Osteocyte (in vitro differentiated cells): ENCODE measurements at regions not wholly inside any gene's neighbourhood (a gene's known extent, or its start where the extent isn't known, plus 50 kb on each side); places are given as distances from the start of the nearest gene placed in this dataset.

ENCODE experiments used
- DNase-seq: peaks from one replicate; pipeline ENCODE4 v3.0.0; 2021; ENCODE audit warnings: mixed read lengths; ENCODE audit not compliant: unreplicated experiment; ENCODE audit errors: extremely low spot score
- H3K27ac Mint-ChIP-seq: one replicate; pipeline ENCODE4 v1.8.0; 2021; ENCODE audit warnings: mild to moderate bottlenecking, mixed read lengths; ENCODE audit not compliant: unreplicated experiment
- H3K27me3 Mint-ChIP-seq: one replicate; pipeline ENCODE4 v1.8.0; 2021; ENCODE audit warnings: mixed read lengths; ENCODE audit not compliant: unreplicated experiment
- H3K36me3 Mint-ChIP-seq: one replicate; pipeline ENCODE4 v1.8.0; 2021; ENCODE audit warnings: mixed read lengths; ENCODE audit not compliant: unreplicated experiment
- H3K4me1 Mint-ChIP-seq: one replicate; pipeline ENCODE4 v1.8.0; 2021; ENCODE audit warnings: mixed read lengths; ENCODE audit not compliant: unreplicated experiment
- H3K4me3 Mint-ChIP-seq: one replicate; pipeline ENCODE4 v1.8.0; 2021; ENCODE audit warnings: mild to moderate bottlenecking, moderate library complexity, mixed read lengths; ENCODE audit not compliant: unreplicated experiment
- H3K9me3 Mint-ChIP-seq: one replicate; pipeline ENCODE4 v1.8.0; 2021; ENCODE audit warnings: mixed read lengths; ENCODE audit not compliant: unreplicated experiment
- TF ChIP-seq, protein P1 (sequence below): fragments of 200-600 bp; sonication (generic); IDR thresholded peaks from 2 replicates; pipeline ENCODE4 v1.5.0; 2021; ENCODE audit warnings: antibody characterized with exemption, mild to moderate bottlenecking, moderate library complexity

DNA sequence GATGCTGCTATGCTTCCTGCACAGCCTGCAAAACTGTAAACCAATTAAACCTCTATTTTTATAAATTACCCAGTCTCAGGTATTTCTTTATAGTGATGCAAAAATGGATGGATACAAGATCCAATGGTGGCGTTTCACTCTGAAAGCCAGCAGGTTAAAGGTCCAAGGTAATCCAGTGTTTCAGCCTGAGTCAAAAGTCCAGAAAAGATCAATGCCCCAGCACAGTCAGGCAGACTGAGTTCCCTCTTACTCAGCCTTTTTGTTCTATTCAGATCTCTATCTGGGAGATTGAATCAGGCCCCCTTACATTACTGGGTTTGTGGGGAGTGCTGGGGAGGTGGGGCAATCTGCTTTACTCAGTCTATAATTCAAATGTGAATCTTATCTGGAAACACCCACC is 464.5 kb downstream of the GXYLT1 start:
- no peaks in the 10 kb centered on the region for H3K36me3 Mint-ChIP-seq
- TF ChIP-seq, protein P1, sequence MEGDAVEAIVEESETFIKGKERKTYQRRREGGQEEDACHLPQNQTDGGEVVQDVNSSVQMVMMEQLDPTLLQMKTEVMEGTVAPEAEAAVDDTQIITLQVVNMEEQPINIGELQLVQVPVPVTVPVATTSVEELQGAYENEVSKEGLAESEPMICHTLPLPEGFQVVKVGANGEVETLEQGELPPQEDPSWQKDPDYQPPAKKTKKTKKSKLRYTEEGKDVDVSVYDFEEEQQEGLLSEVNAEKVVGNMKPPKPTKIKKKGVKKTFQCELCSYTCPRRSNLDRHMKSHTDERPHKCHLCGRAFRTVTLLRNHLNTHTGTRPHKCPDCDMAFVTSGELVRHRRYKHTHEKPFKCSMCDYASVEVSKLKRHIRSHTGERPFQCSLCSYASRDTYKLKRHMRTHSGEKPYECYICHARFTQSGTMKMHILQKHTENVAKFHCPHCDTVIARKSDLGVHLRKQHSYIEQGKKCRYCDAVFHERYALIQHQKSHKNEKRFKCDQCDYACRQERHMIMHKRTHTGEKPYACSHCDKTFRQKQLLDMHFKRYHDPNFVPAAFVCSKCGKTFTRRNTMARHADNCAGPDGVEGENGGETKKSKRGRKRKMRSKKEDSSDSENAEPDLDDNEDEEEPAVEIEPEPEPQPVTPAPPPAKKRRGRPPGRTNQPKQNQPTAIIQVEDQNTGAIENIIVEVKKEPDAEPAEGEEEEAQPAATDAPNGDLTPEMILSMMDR: no peak
- H3K27ac Mint-ChIP-seq: no peak overlapping the region
- H3K4me3 Mint-ChIP-seq: no peak overlapping the region
- no peaks in the 10 kb centered on the region for H3K9me3 Mint-ChIP-seq
- H3K4me1 Mint-ChIP-seq: no peaks in the 10 kb centered on the region
- no peak for DNase-seq
- H3K27me3 Mint-ChIP-seq: no peaks in the 10 kb centered on the region

DNA sequence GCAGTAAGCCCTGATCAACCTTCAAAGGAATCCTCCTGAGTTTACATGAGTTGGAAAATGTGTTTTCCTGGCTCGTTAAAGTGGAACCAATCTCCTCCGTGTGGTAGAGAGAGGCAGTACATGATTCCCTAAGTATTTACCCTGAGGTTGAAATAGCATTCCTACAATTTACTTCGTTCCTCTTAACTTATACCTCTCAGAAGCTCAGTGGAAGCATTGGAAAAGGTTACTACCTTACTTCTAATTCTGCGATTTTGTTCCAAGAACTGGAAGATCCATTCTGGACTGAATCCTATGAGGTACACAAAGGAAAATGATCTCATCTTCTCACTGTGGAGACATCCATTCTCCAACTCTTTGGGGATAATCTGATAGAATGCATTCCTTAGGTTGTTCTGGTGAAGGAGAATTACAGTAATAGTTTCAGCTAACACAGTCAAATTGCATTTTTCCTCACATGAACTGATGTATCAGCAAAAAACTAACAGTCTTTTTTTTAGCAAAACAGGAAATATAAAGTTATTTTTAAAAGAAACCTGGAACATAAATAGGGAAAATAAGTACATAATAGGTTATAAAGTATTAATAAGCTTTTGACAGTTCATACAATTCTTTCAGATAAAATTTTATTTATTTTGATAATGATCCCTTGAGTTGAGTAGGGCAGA is 475.6 kb downstream of the PDZRN4 start:
- Mint-ChIP-seq H3K4me1 (no peaks in the 10 kb centered on the region), H3K27me3 (no peaks in the 10 kb centered on the region), H3K4me3 (no peak overlapping the region), H3K27ac (no peak overlapping the region), H3K9me3 (peaks cover 3% of the 10 kb centered on the region), H3K36me3 (no peaks in the 10 kb centered on the region)
- TF ChIP-seq, protein P1: peak; percentile 49
- no peak for DNase-seq

DNA sequence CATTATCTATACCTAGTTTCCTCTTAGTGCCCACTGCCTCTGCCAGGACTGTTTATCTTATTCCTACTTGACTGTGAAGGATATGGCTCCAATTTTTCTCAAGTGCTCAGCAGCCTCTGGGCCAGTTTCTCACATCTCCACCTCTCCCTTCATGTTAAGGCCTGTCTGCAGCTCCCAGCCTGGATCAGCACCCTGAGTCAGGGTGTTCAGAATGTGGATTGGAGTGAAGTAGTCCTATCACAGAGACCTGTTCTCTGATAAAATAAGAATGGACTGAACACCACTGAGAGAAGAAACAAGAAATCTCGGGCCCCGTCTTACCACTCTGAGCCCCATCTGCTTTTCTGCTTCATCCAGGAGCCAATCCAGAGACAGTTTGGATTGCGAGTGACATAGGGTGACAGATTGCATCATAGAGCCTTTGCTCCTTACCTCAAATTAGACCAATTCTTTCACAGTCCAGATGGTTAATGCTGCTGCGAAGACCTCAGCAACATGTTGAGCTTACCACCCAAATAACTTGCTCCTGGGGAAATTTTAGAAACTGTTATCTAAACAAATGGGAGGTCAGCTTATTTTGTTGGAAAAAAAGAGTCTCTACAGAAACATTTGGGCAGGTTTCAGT is 473.1 kb downstream of the PDZRN4 start:
- H3K4me1 Mint-ChIP-seq: no peaks in the 10 kb centered on the region
- H3K36me3 Mint-ChIP-seq: no peaks in the 10 kb centered on the region
- no peak overlapping the region for H3K27ac Mint-ChIP-seq
- H3K4me3 Mint-ChIP-seq: no peak overlapping the region
- no peaks in the 10 kb centered on the region for H3K27me3 Mint-ChIP-seq
- no peak for DNase-seq
- peaks cover 3% of the 10 kb centered on the region for H3K9me3 Mint-ChIP-seq
- TF ChIP-seq, protein P1: no peak

DNA sequence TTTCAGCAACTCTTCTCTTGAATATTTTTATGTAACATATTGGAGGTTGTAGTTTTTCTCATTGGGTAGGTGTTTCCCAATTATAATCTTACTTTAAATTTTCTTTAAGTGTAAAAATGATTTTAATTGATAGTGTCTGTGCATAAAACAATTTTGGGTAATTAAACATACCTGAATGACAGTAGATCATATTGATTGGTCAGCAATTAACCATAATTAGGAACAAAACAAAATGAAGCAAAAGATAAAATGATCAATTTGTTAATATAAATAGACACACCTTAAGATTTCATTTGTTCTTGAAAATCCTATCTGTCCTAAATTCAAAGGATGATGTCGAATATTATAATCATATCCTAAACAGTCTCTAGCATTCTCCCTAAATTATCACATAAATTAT is 468.3 kb downstream of the PDZRN4 start:
- TF ChIP-seq, protein P1: no peak
- no peak overlapping the region for H3K27ac Mint-ChIP-seq
- peaks cover 3% of the 10 kb centered on the region for H3K9me3 Mint-ChIP-seq
- H3K4me1 Mint-ChIP-seq: no peaks in the 10 kb centered on the region
- no peaks in the 10 kb centered on the region for H3K27me3 Mint-ChIP-seq
- no peak overlapping the region for H3K4me3 Mint-ChIP-seq
- no peaks in the 10 kb centered on the region for H3K36me3 Mint-ChIP-seq
- no peak for DNase-seq

DNA sequence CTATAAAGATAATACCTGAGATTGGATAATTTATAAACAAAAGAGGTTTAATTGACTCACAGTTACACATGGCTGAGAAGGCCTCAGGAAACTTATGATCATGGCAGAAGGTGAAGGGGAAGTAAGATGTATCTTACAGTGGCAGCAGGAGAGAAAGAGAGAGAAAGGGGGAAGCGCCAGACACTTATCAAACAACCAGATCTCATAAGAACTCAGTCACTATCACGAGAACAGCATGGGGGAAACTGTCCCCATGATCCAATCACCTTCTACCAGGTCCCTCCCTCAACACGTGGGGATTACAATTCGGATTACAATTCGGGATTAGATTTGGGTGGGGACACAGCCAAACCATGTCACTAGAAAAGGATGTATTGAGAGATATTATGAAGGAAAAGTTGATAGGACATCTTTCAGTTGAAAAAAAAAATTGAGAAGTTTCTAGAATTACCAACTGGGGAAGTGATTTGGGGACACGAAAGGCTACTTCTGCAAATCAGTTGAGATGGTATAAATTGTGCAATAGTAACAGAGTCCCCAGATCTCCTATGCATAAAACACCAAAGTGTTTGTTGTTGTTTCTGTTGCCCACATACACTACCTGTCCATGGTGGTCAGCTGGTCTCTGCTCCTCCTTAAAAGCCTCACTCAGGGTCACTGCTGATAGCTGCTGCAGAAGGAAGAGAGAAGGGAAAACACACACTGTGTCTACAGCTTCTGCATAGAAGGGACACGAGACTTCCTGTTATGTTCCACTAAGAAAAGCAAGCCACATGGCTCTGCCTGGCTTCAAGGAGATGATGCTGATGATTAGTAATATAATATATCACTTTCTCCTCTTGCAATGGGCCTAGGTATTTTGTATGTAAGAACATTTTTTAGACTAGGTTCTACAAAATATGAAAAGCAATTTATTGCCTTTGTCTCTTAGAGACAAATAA is 465.5 kb downstream of the PDZRN4 start:
- no peaks in the 10 kb centered on the region for H3K4me1 Mint-ChIP-seq

More for the DNA sequence above, 465.5 kb downstream of the PDZRN4 start:
- TF ChIP-seq, protein P1: no peak
- no peaks in the 10 kb centered on the region for H3K9me3 Mint-ChIP-seq
- no peak overlapping the region for H3K27ac Mint-ChIP-seq
- H3K4me3 Mint-ChIP-seq: no peak overlapping the region
- no peak for DNase-seq
- H3K36me3 Mint-ChIP-seq: no peaks in the 10 kb centered on the region
- no peaks in the 10 kb centered on the region for H3K27me3 Mint-ChIP-seq
